ENCODE measurements at regions not wholly inside any gene's neighbourhood (a gene's known extent, or its start where the extent isn't known, plus 50 kb on each side); places are given as distances from the start of the nearest gene placed in this dataset.

GRCh38 chr7:42345478-42346299 lies 108.7 kb upstream of the GLI3 start:
- no peak for DNase-seq (ENCODE audit: low read depth, low spot score)
- H3K27ac ChIP-seq, result no peak overlapping the region

GRCh38 chr7:42344198-42344755 lies 107.3 kb upstream of the GLI3 start:
- no peak for DNase-seq (ENCODE audit: low read depth, low spot score)

GRCh38 chr7:42342381-42342780 lies 105.4 kb upstream of the GLI3 start:
- H3K27ac ChIP-seq, result no peak overlapping the region
- DNase-seq (ENCODE audit: low read depth, low spot score), result no peak

More at GRCh38 chr7:42344198-42344755, 107.3 kb upstream of the GLI3 start:
- no peak overlapping the region for H3K27ac ChIP-seq

- no peak for DNase-seq (ENCODE audit: low read depth, low spot score)
- no peak overlapping the region for H3K27ac ChIP-seq
Measured at GRCh38 chr7:42340436-42340835, 103.4 kb upstream of the GLI3 start.

- DNase-seq (ENCODE audit: low read depth, low spot score), result no peak
Measured at GRCh38 chr7:42338916-42339540, 102.0 kb upstream of the GLI3 start.

GRCh38 chr7:42338231-42338915 lies 101.4 kb upstream of the GLI3 start:
- H3K27ac ChIP-seq, result no peak overlapping the region
- no peak for DNase-seq (ENCODE audit: low read depth, low spot score)

More at GRCh38 chr7:42338916-42339540, 102.0 kb upstream of the GLI3 start:
- H3K27ac ChIP-seq, result no peak overlapping the region

- no peak for DNase-seq (ENCODE audit: low read depth, low spot score)
Measured at GRCh38 chr7:42337225-42337905, 100.4 kb upstream of the GLI3 start.

GRCh38 chr7:42332605-42333222 lies 95.7 kb upstream of the GLI3 start:
- DNase-seq (ENCODE audit: low read depth, low spot score), result no peak
- no peak overlapping the region for H3K27ac ChIP-seq

More at GRCh38 chr7:42337225-42337905, 100.4 kb upstream of the GLI3 start:
- no peak overlapping the region for H3K27ac ChIP-seq

- no peak for DNase-seq (ENCODE audit: low read depth, low spot score)
- H3K27ac ChIP-seq, result no peak overlapping the region
Measured at GRCh38 chr7:42319631-42320030, 82.6 kb upstream of the GLI3 start.

- peak; percentile 8 for DNase-seq (ENCODE audit: low read depth, low spot score)
- no peak overlapping the region for H3K27ac ChIP-seq
Measured at GRCh38 chr7:42315631-42316030, 78.6 kb upstream of the GLI3 start.

- no peak for DNase-seq (ENCODE audit: low read depth, low spot score)
- no peak overlapping the region for H3K27ac ChIP-seq
Measured at GRCh38 chr7:42315103-42315502, 78.1 kb upstream of the GLI3 start.

- no peak overlapping the region for H3K27ac ChIP-seq
- no peak for DNase-seq (ENCODE audit: low read depth, low spot score)
Measured at GRCh38 chr7:42314696-42315095, 77.7 kb upstream of the GLI3 start.

GRCh38 chr7:42311195-42311594 lies 74.2 kb upstream of the GLI3 start:
- no peak for DNase-seq (ENCODE audit: low read depth, low spot score)
- no peak overlapping the region for H3K27ac ChIP-seq

- DNase-seq (ENCODE audit: low read depth, low spot score), result peak; percentile 90
- H3K27ac ChIP-seq, result peak overlapping the region; percentile 60
Measured at GRCh38 chr7:42292991-42293521, 56.0 kb upstream of the GLI3 start.

GRCh38 chr7:42289473-42289872 lies 52.5 kb upstream of the GLI3 start:
- no peak for DNase-seq (ENCODE audit: low read depth, low spot score)
- no peak overlapping the region for H3K27ac ChIP-seq
